Trophoblast cell (in vitro differentiated cells and primary cell): ENCODE measurements at regions not wholly inside any gene's neighbourhood (a gene's known extent, or its start where the extent isn't known, plus 50 kb on each side); places are given as distances from the start of the nearest gene placed in this dataset.

ENCODE experiments used
- DNase-seq, 2 donors: peaks; one replicate each; pipeline ENCODE4 v3.0.0-alpha.2; 2016
- H2AFZ ChIP-seq: 2 replicates; pipeline ENCODE4 v1.6.1; 2013; ENCODE audit warnings: low read length, moderate library complexity, mild to moderate bottlenecking; ENCODE audit not compliant: insufficient read depth, poor library complexity
- H2AK5ac ChIP-seq: 2 replicates; pipeline ENCODE4 v1.6.1; 2013; ENCODE audit warnings: mild to moderate bottlenecking, low read length
- H2BK120ac ChIP-seq: 2 replicates; pipeline ENCODE4 v1.6.1; 2013; ENCODE audit warnings: low read length, mild to moderate bottlenecking, moderate library complexity; ENCODE audit not compliant: insufficient read depth, poor library complexity
- H2BK12ac ChIP-seq: 2 replicates; pipeline ENCODE4 v1.6.1; 2013; ENCODE audit warnings: mild to moderate bottlenecking, low read length, moderate library complexity
- H2BK5ac ChIP-seq: 2 replicates; pipeline ENCODE4 v1.6.1; 2013; ENCODE audit warnings: low read length, low read depth, moderate library complexity, mild to moderate bottlenecking; ENCODE audit not compliant: poor library complexity
- H3K14ac ChIP-seq: 2 replicates; pipeline ENCODE4 v1.6.1; 2013; ENCODE audit warnings: mild to moderate bottlenecking, low read length
- H3K18ac ChIP-seq: 2 replicates; pipeline ENCODE4 v1.6.1; 2013; ENCODE audit warnings: mild to moderate bottlenecking, low read length
- H3K23ac ChIP-seq: 2 replicates; pipeline ENCODE4 v1.6.1; 2013; ENCODE audit warnings: low read length
- H3K27ac ChIP-seq: 2 replicates; pipeline ENCODE4 v1.5.1; 2013; ENCODE audit warnings: low read depth, mild to moderate bottlenecking, inconsistent platforms, low read length, moderate library complexity
- H3K27me3 ChIP-seq: 2 replicates; pipeline ENCODE4 v1.6.1; 2013; ENCODE audit warnings: inconsistent platforms, mild to moderate bottlenecking, low read length, moderate library complexity; ENCODE audit not compliant: insufficient read depth
- H3K36me3 ChIP-seq, 2 experiments: 1 replicate in 1 of 2; 2 replicates in 1 of 2; pipeline ENCODE4 v1.6.1; 2013; ENCODE audit warnings: low read length in 2 of 2, mild to moderate bottlenecking in 2 of 2, moderate library complexity in 1 of 2; ENCODE audit not compliant: insufficient read depth in 2 of 2, control insufficient read depth in 1 of 2
- H3K4ac ChIP-seq: 2 replicates; pipeline ENCODE4 v1.6.1; 2013; ENCODE audit warnings: low read depth, mild to moderate bottlenecking, low read length, moderate library complexity
- H3K4me1 ChIP-seq, 2 experiments: 1 replicate in 1 of 2; 2 replicates in 1 of 2; pipeline ENCODE4 v1.6.1; 2013; ENCODE audit warnings: low read length in 2 of 2, mild to moderate bottlenecking in 2 of 2, moderate library complexity in 1 of 2; ENCODE audit not compliant: insufficient read depth in 2 of 2, control insufficient read depth in 1 of 2
- H3K4me2 ChIP-seq: 2 replicates; pipeline ENCODE4 v1.6.1; 2013; ENCODE audit warnings: inconsistent platforms, mild to moderate bottlenecking, low read length, moderate library complexity
- H3K4me3 ChIP-seq: 2 replicates; pipeline ENCODE4 v1.5.1; 2013; ENCODE audit warnings: mild to moderate bottlenecking, low read depth, low read length, inconsistent platforms
- H3K79me1 ChIP-seq: one replicate; pipeline ENCODE4 v1.6.1; 2013; ENCODE audit warnings: low read length
- H3K79me2 ChIP-seq: 2 replicates; pipeline ENCODE4 v1.6.1; 2013; ENCODE audit warnings: low read length, mild to moderate bottlenecking; ENCODE audit not compliant: control insufficient read depth, insufficient read depth, poor library complexity
- H3K9ac ChIP-seq: 2 replicates; pipeline ENCODE4 v1.6.1; 2013; ENCODE audit warnings: mild to moderate bottlenecking, low read length
- H3K9me3 ChIP-seq: 2 replicates; pipeline ENCODE4 v1.6.1; 2013; ENCODE audit warnings: low read depth, mild to moderate bottlenecking, control low read depth, inconsistent platforms, low read length; ENCODE audit not compliant: insufficient read depth
- H4K12ac ChIP-seq: 2 replicates; pipeline ENCODE4 v1.6.1; 2013; ENCODE audit warnings: low read depth, mild to moderate bottlenecking, low read length, moderate library complexity
- H4K8ac ChIP-seq: 2 replicates; pipeline ENCODE4 v1.6.1; 2013; ENCODE audit warnings: low read depth, mild to moderate bottlenecking, low read length, moderate library complexity
- H4K91ac ChIP-seq: one replicate; pipeline ENCODE4 v1.6.1; 2013; ENCODE audit warnings: low read depth, mild to moderate bottlenecking, low read length, moderate library complexity
- WGBS: extraction: QIAGEN DNeasy Blood & Tissue Kit; methylation state at CpG from one replicate; pipeline ENCODE4 v1.1.7; 2013; ENCODE audit warnings: missing lambda C conversion rate; ENCODE audit not compliant: insufficient read length, insufficient coverage; ENCODE audit errors: extremely low coverage; 5-methylcytosine and 5-hydroxymethylcytosine counted together

DNA sequence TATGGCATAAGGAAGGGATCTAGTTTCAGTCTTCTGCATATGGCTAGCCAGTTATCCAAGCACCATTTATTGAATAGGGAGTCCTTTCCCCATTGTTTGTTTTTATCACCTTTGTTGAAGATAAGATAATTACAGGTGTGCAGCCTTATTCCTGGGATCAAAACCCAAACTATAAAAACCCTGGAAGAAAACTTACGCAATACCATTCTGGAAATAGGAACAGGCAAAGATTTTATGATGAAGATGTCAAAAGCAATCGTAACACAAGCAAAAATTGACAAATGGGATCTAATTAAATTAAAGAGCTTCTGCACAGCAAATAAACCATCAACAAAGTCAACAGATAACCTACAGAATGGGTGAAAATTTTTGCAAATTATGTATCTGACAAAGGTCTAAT lies 128.5 kb upstream of the DCN start:
- WGBS: no CpG with 5 or more reads among the region's 2 CpGs
- no peak overlapping the region for H3K14ac ChIP-seq
- no peak overlapping the region for H2AFZ ChIP-seq
- no peak overlapping the region for H3K4me2 ChIP-seq
- no peaks in the 10 kb centered on the region for H3K4me1 ChIP-seq
- no peak overlapping the region for H3K27ac ChIP-seq
- H4K91ac ChIP-seq: no peak overlapping the region
- H3K9me3 ChIP-seq: no peaks in the 10 kb centered on the region
- H3K4ac ChIP-seq: no peak overlapping the region
- H3K18ac ChIP-seq: no peak overlapping the region
- no peak overlapping the region for H4K8ac ChIP-seq
- H3K79me2 ChIP-seq: no peaks in the 10 kb centered on the region
- no peak overlapping the region for H3K9ac ChIP-seq
- no peaks in the 10 kb centered on the region for H3K79me1 ChIP-seq
- H2BK120ac ChIP-seq: no peak overlapping the region
- H2BK12ac ChIP-seq: no peak overlapping the region
- no peaks in the 10 kb centered on the region for H3K27me3 ChIP-seq
- no peak overlapping the region for H2BK5ac ChIP-seq
- H4K12ac ChIP-seq: no peak overlapping the region
- H3K23ac ChIP-seq: no peak overlapping the region
- no peak overlapping the region for H2AK5ac ChIP-seq
- no peak for DNase-seq
- H3K36me3 ChIP-seq: no peaks in the 10 kb centered on the region
- H3K4me3 ChIP-seq: no peak overlapping the region

- no CpG with 5 or more reads among the region's 2 CpGs for WGBS
- Histone ChIP-seq H2AK5ac (no peak overlapping the region), H3K27me3 (no peaks in the 10 kb centered on the region), H2BK120ac (no peak overlapping the region), H3K4me1 (no peaks in the 10 kb centered on the region), H4K8ac (no peak overlapping the region), H3K4me2 (no peak overlapping the region), H3K9me3 (no peaks in the 10 kb centered on the region), H3K23ac (no peak overlapping the region), H3K18ac (no peak overlapping the region), H4K91ac (no peak overlapping the region), H2AFZ (no peak overlapping the region), H3K4me3 (no peak overlapping the region), H3K4ac (no peak overlapping the region), H3K36me3 (no peaks in the 10 kb centered on the region), H3K14ac (no peak overlapping the region), H2BK12ac (no peak overlapping the region), H3K9ac (no peak overlapping the region), H4K12ac (no peak overlapping the region), H2BK5ac (no peak overlapping the region), H3K79me2 (no peaks in the 10 kb centered on the region), H3K27ac (no peak overlapping the region), H3K79me1 (no peaks in the 10 kb centered on the region)
- DNase-seq: no peak
Observed at GRCh38 chr12:91309450-91309849, 126.8 kb upstream of the DCN start.

- H3K79me1 ChIP-seq: no peaks in the 10 kb centered on the region
- H3K79me2 ChIP-seq: no peaks in the 10 kb centered on the region
- no peak overlapping the region for H2BK12ac ChIP-seq
- no peak overlapping the region for H3K23ac ChIP-seq
- H2AFZ ChIP-seq: no peak overlapping the region
- no peak overlapping the region for H4K12ac ChIP-seq
- no peak for DNase-seq
- H2AK5ac ChIP-seq: no peak overlapping the region
- no peak overlapping the region for H3K4me2 ChIP-seq
- no peaks in the 10 kb centered on the region for H3K27me3 ChIP-seq
- H2BK120ac ChIP-seq: no peak overlapping the region
- WGBS: no CpG with 5 or more reads among the region's 1 CpG
- no peak overlapping the region for H4K91ac ChIP-seq
- no peaks in the 10 kb centered on the region for H3K9me3 ChIP-seq
- no peak overlapping the region for H4K8ac ChIP-seq
- no peak overlapping the region for H3K18ac ChIP-seq
- no peaks in the 10 kb centered on the region for H3K4me1 ChIP-seq
- no peak overlapping the region for H3K4ac ChIP-seq
- no peaks in the 10 kb centered on the region for H3K36me3 ChIP-seq
- H3K4me3 ChIP-seq: no peak overlapping the region
- H3K9ac ChIP-seq: no peak overlapping the region
- H3K27ac ChIP-seq: no peak overlapping the region
- H3K14ac ChIP-seq: no peak overlapping the region
- no peak overlapping the region for H2BK5ac ChIP-seq
Observed at GRCh38 chr12:91307957-91308670, 125.5 kb upstream of the DCN start.

DNA sequence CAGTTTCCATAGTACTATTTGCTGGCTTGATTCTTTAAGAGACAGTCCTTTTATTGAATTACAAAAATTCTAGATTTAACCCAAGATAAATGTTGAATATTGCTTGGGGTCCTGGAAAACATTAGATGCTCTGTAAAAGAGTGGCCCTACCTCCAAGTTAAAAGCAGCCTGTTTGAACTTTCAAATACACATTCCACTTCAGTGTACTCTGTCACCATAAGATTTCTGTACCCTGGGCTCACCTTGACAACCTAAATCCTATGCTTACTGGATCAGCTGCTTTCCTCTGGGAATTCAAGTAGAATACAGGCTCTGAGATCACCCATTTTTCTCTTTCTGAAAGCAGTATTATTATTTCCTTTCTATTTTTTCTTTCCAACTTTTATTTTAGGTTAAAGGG lies 107.7 kb upstream of the DCN start:
- no peak for DNase-seq
- Histone ChIP-seq H3K27ac (no peak overlapping the region), H2AK5ac (no peak overlapping the region), H3K79me2 (no peaks in the 10 kb centered on the region), H3K9me3 (no peaks in the 10 kb centered on the region), H2AFZ (no peak overlapping the region), H4K12ac (no peak overlapping the region), H3K9ac (no peak overlapping the region), H3K4me2 (no peak overlapping the region), H3K23ac (no peak overlapping the region), H3K14ac (no peak overlapping the region), H4K91ac (no peak overlapping the region), H3K18ac (no peak overlapping the region), H2BK5ac (no peak overlapping the region), H3K4me1 (peaks cover 3 to 6% of the 10 kb centered on the region in 2 experiments), H3K4me3 (no peak overlapping the region), H3K27me3 (no peaks in the 10 kb centered on the region), H4K8ac (no peak overlapping the region), H3K79me1 (no peaks in the 10 kb centered on the region), H2BK120ac (no peak overlapping the region), H3K36me3 (no peaks in the 10 kb centered on the region), H3K4ac (no peak overlapping the region), H2BK12ac (no peak overlapping the region)
